NCI-H1417 (cell line): ENCODE measurements at regions not wholly inside any gene's neighbourhood (a gene's known extent, or its start where the extent isn't known, plus 50 kb on each side); places are given as distances from the start of the nearest gene placed in this dataset.

ENCODE experiments used
- DNase-seq, 3 experiments: peaks; one replicate each; lab custom pipeline; 2025; lab: John Stamatoyannopoulos, UW

DNA sequence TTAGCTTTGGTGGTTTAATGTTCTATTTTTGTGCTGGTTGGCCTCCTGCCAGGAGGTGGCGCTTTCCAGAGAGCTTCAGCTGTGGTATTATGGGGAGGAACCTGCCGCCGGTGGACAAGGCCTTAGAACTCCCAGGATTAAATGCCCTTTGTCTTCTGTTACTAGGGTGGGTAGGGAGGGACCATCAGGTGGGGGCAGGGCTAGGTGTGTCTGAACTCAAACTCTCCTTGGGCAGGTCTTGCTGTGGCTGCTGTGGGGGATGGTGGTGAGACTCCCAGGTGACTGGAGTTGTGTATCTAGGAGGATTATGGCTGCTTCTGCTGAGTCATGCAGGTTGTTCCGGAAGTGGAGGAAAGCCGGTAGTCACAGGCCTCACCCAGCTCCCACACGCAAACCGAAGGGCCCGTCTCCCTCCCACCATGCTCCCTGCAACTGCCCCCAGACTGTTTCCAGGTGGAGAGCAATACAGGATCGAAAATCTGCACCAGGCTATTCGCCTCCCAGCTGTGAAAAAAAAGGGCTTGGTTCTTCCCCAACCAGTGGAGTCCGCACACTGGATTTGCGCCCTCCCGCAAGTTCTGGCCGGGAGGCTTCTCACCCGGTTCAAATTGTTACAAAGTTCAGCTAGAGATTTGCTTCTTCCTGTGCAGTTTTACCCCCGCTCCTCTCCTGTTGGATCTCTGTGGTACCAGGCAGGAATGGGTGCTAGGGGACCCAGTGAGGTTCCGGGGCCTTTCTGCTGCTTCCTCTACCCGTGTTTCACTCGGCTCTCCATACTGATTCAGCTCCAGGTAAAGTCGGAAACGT, 220.5 kb downstream of the CENPF start:
- no peak for DNase-seq

DNA sequence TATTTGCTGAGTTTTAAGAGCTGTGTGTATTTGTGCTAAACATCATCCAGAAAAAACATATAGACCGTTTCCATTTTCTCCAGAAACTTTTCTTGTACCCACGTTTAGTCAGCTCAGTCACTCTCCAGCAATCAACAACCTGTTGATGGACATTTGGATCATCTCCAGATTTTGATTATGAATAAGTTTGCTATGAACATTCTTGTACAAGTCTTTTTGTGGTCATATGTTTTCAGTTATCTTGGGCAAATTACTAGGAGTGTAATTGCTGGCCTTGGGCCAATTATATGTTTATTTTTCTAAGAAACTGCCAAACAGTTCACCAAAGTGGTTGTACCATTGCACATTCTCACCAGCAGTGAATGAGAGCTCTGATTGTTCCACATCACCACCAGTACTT, 221.8 kb downstream of the CENPF start:
- DNase-seq = no peak

- no peak for DNase-seq
These were observed 223.6 kb downstream of the CENPF start for GRCh38 chr1:214826619-214827018.

- no peak for DNase-seq
These were observed 224.9 kb downstream of the CENPF start for GRCh38 chr1:214827883-214828282.

GRCh38 chr1:214830941-214831340, 227.9 kb downstream of the CENPF start:
- DNase-seq = no peak

- DNase-seq = no peak
These were observed 229.0 kb downstream of the CENPF start for GRCh38 chr1:214831956-214832355.

GRCh38 chr1:214833178-214833756, 230.3 kb downstream of the CENPF start:
- no peak for DNase-seq

- DNase-seq = no peak
These were observed 234.4 kb downstream of the CENPF start for GRCh38 chr1:214837376-214837775.

DNA sequence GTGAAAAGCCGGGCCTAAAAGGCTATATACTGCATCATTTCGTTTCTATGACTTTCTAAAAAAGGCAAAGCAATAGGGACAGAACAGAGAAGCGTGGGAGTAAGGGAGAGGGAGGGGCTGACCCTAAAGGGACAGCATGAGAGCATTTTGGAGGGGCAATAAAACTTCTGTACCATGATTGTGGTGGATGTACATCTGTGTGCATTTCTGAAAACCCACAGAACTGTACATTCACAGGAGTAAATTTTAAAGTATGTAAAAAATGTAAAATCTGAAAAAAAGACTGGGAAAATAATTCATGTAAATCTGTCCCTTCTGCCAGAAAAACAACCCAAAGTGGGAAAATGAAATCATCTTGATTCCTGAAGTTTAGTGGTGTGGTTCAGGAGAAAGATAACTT, 235.4 kb downstream of the CENPF start:
- no peak for DNase-seq

DNA sequence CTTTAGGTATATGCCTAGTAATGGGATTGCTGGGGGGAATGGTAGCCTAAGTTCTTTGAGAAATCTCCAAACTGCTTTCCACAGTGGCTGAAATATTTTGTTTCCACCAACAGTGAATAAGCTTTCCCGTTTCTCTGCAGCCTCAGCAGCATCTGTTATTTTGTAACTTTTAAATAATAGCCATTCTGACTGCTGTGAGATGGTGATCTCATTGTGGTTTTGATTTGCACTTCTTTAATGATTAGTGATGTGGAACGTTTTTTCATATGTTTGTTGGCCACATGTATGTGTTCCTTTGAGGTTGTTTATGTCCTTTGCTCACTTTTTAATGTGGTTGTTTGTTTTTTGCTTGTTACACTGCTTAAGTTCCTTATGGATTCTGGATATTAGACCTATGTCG, 237.4 kb downstream of the CENPF start:
- no peak for DNase-seq

DNA sequence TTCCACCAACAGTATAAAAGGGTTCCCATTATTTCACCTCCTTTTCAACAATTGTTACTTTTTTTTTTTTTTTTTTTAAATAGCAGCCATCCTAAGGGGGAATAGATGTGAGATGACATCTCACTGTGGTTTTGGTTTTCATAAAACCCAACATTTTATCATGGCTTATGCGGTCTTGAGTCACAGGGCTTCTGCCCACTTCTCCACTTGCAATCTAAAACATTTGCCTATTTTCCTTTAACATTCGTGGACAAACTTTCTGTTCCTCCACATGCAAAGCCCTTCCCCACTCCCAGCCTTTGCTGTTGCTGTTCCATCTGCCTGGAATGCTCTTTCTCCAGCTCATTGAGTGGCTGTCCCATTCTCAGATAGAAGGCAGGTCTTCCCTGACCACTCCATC, 239.7 kb upstream of the KCNK2 start:
- DNase-seq = no peak

GRCh38 chr1:214843281-214843680, 239.3 kb upstream of the KCNK2 start:
- no peak for DNase-seq

- DNase-seq = no peak
These were observed 238.2 kb upstream of the KCNK2 start for GRCh38 chr1:214844319-214844718.

GRCh38 chr1:214846276-214846675, 236.3 kb upstream of the KCNK2 start:
- DNase-seq = no peak

- DNase-seq = no peak
These were observed 235.3 kb upstream of the KCNK2 start for GRCh38 chr1:214847071-214847810.

GRCh38 chr1:214848101-214848500, 234.4 kb upstream of the KCNK2 start:
- no peak for DNase-seq

DNA sequence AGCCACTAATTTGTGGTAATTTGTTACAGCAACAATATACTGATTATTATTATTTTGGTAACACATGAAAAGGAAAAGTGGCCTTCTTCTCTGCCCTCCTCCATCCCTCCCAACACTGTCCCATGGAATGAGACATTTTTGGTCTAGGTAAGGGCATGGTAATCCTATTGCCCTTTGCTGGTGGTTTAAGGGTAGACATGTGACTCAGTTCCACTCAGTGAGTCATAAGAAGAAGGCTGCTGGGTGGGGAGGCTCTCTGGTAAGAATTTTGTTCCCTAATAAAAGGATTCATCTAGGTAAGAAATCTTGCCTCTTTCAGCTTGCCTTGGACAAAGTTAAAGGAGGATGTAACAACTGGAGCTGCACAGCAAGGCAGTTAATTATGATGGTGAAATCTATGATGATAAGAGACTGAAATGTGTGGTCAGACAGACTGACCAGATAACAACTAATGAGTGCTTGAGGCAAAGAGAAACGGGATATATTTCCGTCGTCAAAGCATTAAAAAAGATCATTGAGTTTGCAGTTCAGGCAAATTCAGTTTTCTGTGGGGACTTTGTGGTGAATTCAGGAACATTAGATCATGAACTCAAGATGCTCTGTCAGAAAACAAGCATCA, 232.0 kb upstream of the KCNK2 start:
- DNase-seq = no peak

DNA sequence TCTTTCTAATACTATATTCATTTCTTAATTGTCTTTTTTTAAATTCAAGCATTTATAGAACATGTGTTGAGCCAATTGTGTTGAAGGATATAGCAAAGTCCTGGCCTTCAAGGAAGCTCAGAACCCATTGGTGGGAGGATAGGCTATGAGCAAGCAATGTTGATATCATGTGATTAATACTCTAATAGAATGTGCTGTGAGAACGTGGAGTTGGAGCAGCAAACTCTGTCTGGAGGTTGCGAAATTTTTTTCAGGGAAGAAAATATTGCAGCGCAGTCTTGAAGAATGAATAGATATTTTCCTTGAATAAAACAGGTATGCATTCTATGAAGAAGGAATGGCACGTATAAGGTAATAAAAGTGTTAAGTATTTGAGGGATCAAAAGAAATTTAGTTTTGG, 229.2 kb upstream of the KCNK2 start:
- DNase-seq = no peak

DNA sequence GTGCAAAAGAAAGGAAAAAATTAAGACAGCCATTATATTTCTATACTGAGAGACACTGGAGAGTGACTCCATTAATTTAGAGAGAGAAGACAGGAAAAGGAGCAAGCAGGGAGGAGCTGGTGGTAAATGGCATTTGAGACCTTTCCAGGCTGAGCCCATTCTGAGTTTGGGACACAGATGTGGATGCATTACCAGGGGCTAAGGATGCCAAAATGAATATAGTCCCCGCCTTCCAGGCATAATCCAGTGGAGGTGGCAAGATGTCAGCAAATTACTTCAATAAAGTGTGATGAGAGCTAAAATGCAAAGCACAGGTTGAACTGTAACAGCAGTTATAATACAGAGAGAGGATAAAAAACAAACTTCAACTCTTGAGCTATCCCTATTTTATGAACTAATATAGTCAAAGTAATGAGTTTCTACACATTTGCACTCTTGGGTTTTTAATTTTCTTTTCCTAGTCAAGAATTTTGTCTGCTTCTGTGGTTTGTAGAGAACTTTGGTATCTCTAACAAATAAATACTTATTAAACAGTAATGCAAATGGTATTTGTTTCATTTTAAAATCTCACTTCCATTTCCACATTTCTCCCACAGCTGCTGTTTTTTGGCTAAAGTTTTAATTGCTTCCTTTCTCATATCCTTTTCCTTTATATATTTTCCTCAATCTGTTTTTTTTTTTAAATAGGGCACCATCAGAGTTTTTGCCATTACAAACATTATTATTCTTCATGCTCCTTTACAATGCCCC, 228.2 kb upstream of the KCNK2 start:
- no peak for DNase-seq

DNA sequence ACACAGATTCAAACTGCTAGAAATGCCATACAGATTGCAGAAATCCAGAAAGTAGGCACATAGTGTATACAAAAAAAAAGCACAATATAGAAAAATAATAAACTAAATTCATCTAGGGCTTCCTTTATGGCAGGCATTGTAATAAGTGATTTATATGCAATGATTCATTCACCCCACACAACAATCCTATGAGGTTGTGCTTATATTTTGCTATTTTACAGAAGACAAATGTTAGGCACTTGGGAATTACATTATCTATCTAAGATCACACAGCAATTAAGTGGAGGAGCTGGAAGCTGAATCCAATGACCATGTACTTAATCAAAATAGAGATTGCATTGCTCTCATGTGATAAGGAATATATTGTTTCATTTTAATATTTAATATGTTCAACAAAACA, 225.7 kb upstream of the KCNK2 start:
- no peak for DNase-seq

DNA sequence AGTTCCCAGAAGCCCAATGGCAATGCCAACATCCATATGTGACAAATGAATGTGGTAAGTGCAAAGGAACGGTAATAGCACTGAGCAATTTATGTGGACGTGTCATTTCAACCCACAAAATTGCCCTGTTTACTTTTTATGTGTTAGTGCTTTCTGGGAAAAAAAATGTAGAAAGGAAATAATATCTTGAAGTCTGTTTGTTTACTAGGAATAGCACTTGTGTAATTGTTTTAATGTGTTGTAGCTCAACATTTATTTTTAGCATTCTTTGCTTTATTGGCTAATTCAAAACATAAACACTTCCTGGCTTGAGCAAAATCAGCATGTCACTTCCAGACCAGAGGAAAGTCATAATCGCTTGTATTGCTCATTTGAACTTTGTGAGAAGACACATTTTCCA, 224.8 kb upstream of the KCNK2 start:
- DNase-seq = no peak

DNA sequence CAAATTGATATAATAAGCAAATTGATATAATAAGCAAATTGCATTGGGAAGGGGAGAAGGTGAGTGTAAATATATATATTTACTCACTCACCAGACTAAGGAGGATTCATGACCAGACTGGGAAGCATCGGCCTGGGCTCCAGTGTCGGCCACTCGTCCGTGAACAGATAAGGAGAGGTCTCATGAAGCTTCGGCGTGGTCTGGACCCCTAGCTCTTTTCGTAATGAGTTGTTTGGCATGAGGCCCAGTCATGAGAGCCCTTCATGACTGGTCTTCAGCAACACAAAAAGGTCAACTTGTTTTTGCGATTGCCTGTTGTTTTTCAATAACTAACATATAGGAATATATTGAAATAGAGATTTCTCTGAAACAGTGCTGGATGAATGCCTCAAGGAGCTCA, 222.9 kb upstream of the KCNK2 start:
- peak; percentile 41 to 81 (median 57) for DNase-seq
